Mucosa of descending colon (tissue), 3 donors: ENCODE measurements at regions not wholly inside any gene's neighbourhood (a gene's known extent, or its start where the extent isn't known, plus 50 kb on each side); places are given as distances from the start of the nearest gene placed in this dataset.

Source experiments
- ATAC-seq: fragments of 200-7000 bp; cut with Tn5 transposase; one replicate; pipeline ENCODE4 v1.9.1; 2020; ENCODE audit warnings: mild to moderate bottlenecking, moderate library complexity
- DNase-seq, 3 donors: peaks; one replicate each; pipeline ENCODE4 v3.0.0-alpha.2; 2020
- H3K36me3 ChIP-seq: fragments of 200-600 bp; one replicate; pipeline ENCODE4 v1.8.0; 2021; ENCODE audit warnings: low read depth, mild to moderate bottlenecking
- H3K4me1 ChIP-seq: fragments of 200-600 bp; one replicate; pipeline ENCODE4 v1.8.0; 2021; ENCODE audit warnings: low read depth, mild to moderate bottlenecking
- H3K4me3 ChIP-seq: fragments of 200-600 bp; one replicate; pipeline ENCODE4 v1.8.0; 2021; ENCODE audit warnings: mild to moderate bottlenecking
- H3K9me3 ChIP-seq: fragments of 200-600 bp; one replicate; pipeline ENCODE4 v1.8.0; 2021; ENCODE audit warnings: mild to moderate bottlenecking
- CTCF ChIP-seq: fragments of 200-600 bp; IDR thresholded peaks from one replicate; pipeline ENCODE4 v1.8.0; 2022; ENCODE audit warnings: antibody characterized with exemption, mild to moderate bottlenecking
- intact Hi-C, 2 donors: fragments of 100-400 bp; cut with DNase I in 1 of 2; cut with micrococcal nuclease in 1 of 2; formaldehyde crosslinking; loops; one replicate each; pipeline versions ENCODE4 v1.11.0 to v1.11.1; 2022; cut with DNase I, micrococcal nuclease
- donor health status: DM: no; HTN: no; CAD: no; lungs with moderate emphysema.
- donor health status: DM: no; HTN: no; CAD: no.
- donor health status: DM: no; HTN: yes; CAD: no.

- intact Hi-C loops = no loop called here
- H3K9me3 ChIP-seq = no peaks in the 10 kb centered on the region
- H3K4me3 ChIP-seq = no peak overlapping the region
- no peaks in the 10 kb centered on the region for H3K36me3 ChIP-seq
- no peak for TF ChIP-seq CTCF
- ATAC-seq (no peak), DNase-seq (no peak)
- H3K4me1 ChIP-seq = no peaks in the 10 kb centered on the region
Measured at GRCh38 chr2:126769118-126769517, 113.2 kb downstream of the GYPC start.

GRCh38 chr2:126770466-126770865 is 114.5 kb downstream of the GYPC start:
- intact Hi-C loops = no loop called here
- ATAC-seq (no peak), DNase-seq (no peak)
- H3K4me3 ChIP-seq = no peak overlapping the region
- no peaks in the 10 kb centered on the region for H3K9me3 ChIP-seq
- H3K4me1 ChIP-seq = no peaks in the 10 kb centered on the region
- no peaks in the 10 kb centered on the region for H3K36me3 ChIP-seq
- no peak for TF ChIP-seq CTCF

- Histone ChIP-seq H3K9me3 (no peaks in the 10 kb centered on the region), H3K36me3 (no peaks in the 10 kb centered on the region), H3K4me3 (no peak overlapping the region), H3K4me1 (no peaks in the 10 kb centered on the region)
- DNase-seq = no peak
- ATAC-seq = no peak
- TF ChIP-seq CTCF = no peak
- intact Hi-C loops = no loop called here
Measured at GRCh38 chr2:126771094-126771493, 115.1 kb downstream of the GYPC start.

- no peaks in the 10 kb centered on the region for H3K36me3 ChIP-seq
- ATAC-seq = no peak
- H3K4me3 ChIP-seq = no peak overlapping the region
- DNase-seq = no peak
- TF ChIP-seq CTCF = no peak
- intact Hi-C loops = no loop called here
- no peaks in the 10 kb centered on the region for H3K9me3 ChIP-seq
- no peaks in the 10 kb centered on the region for H3K4me1 ChIP-seq
Measured at GRCh38 chr2:126771501-126772195, 115.7 kb downstream of the GYPC start.

- no peak overlapping the region for H3K4me3 ChIP-seq
- no peaks in the 10 kb centered on the region for H3K36me3 ChIP-seq
- no peak for TF ChIP-seq CTCF
- intact Hi-C loops = no loop called here
- ATAC-seq (no peak), DNase-seq (no peak)
- H3K9me3 ChIP-seq = no peaks in the 10 kb centered on the region
- H3K4me1 ChIP-seq = peaks cover 4% of the 10 kb centered on the region
Measured at GRCh38 chr2:126774290-126774689, 118.3 kb downstream of the GYPC start.

- DNase-seq (no peak), ATAC-seq (no peak)
- intact Hi-C loops = no loop called here
- Histone ChIP-seq H3K4me1 (peaks cover 4% of the 10 kb centered on the region), H3K36me3 (no peaks in the 10 kb centered on the region), H3K9me3 (no peaks in the 10 kb centered on the region), H3K4me3 (no peak overlapping the region)
- TF ChIP-seq CTCF = no peak
Measured at GRCh38 chr2:126774761-126775160, 118.8 kb downstream of the GYPC start.
